ENCODE measurements at regions not wholly inside any gene's neighbourhood (a gene's known extent, or its start where the extent isn't known, plus 50 kb on each side); places are given as distances from the start of the nearest gene placed in this dataset.

- DNase-seq (ENCODE audit: low spot score), result no peak
- H3K9me3 Mint-ChIP-seq (ENCODE audit: low read depth), result peaks cover 9% of the 10 kb centered on the region
- H3K4me1 Mint-ChIP-seq (ENCODE audit: low read depth), result peaks cover 4% of the 10 kb centered on the region
- no peak for TF ChIP-seq CTCF (IDR thresholded peaks at IDR 0.05)
- H3K4me3 Mint-ChIP-seq (ENCODE audit: unreplicated experiment), result no peak overlapping the region
- no peak overlapping the region for H3K27ac Mint-ChIP-seq (ENCODE audit: unreplicated experiment)
- H3K36me3 Mint-ChIP-seq (ENCODE audit: low read depth), result no peaks in the 10 kb centered on the region
- no peaks in the 10 kb centered on the region for H3K27me3 Mint-ChIP-seq (ENCODE audit: low read depth)
These were observed 248.7 kb downstream of the NEBL start for GRCh38 chr10:20648263-20648874.

GRCh38 chr10:20647756-20648155, 249.4 kb downstream of the NEBL start:
- no peaks in the 10 kb centered on the region for H3K36me3 Mint-ChIP-seq (ENCODE audit: low read depth)
- DNase-seq (ENCODE audit: low spot score), result no peak
- TF ChIP-seq CTCF (IDR thresholded peaks at IDR 0.05), result no peak
- H3K27me3 Mint-ChIP-seq (ENCODE audit: low read depth), result no peaks in the 10 kb centered on the region
- peaks cover 4% of the 10 kb centered on the region for H3K4me1 Mint-ChIP-seq (ENCODE audit: low read depth)
- H3K27ac Mint-ChIP-seq (ENCODE audit: unreplicated experiment), result no peak overlapping the region
- H3K4me3 Mint-ChIP-seq (ENCODE audit: unreplicated experiment), result no peak overlapping the region
- H3K9me3 Mint-ChIP-seq (ENCODE audit: low read depth), result peaks cover 9% of the 10 kb centered on the region

- no peaks in the 10 kb centered on the region for H3K36me3 Mint-ChIP-seq (ENCODE audit: low read depth)
- no peak overlapping the region for H3K27ac Mint-ChIP-seq (ENCODE audit: unreplicated experiment)
- DNase-seq (ENCODE audit: low spot score), result no peak
- no peak for TF ChIP-seq CTCF (IDR thresholded peaks at IDR 0.05)
- H3K9me3 Mint-ChIP-seq (ENCODE audit: low read depth), result peaks cover 6% of the 10 kb centered on the region
- H3K27me3 Mint-ChIP-seq (ENCODE audit: low read depth), result no peaks in the 10 kb centered on the region
- H3K4me1 Mint-ChIP-seq (ENCODE audit: low read depth), result peaks cover 4% of the 10 kb centered on the region
- no peak overlapping the region for H3K4me3 Mint-ChIP-seq (ENCODE audit: unreplicated experiment)
These were observed 252.7 kb downstream of the NEBL start for GRCh38 chr10:20644421-20644820.

GRCh38 chr10:20641605-20642004, 255.5 kb downstream of the NEBL start:
- Mint-ChIP-seq H3K4me3 (ENCODE audit: unreplicated experiment) (no peak overlapping the region), H3K27me3 (ENCODE audit: low read depth) (peaks cover 2% of the 10 kb centered on the region), H3K27ac (ENCODE audit: unreplicated experiment) (no peak overlapping the region), H3K36me3 (ENCODE audit: low read depth) (no peaks in the 10 kb centered on the region), H3K9me3 (ENCODE audit: low read depth) (peaks cover 6% of the 10 kb centered on the region), H3K4me1 (ENCODE audit: low read depth) (peaks cover 4% of the 10 kb centered on the region)
- no peak for TF ChIP-seq CTCF (IDR thresholded peaks at IDR 0.05)
- DNase-seq (ENCODE audit: low spot score), result no peak

GRCh38 chr10:20635570-20635969, 261.5 kb downstream of the NEBL start:
- no peak overlapping the region for H3K4me3 Mint-ChIP-seq (ENCODE audit: unreplicated experiment)
- H3K36me3 Mint-ChIP-seq (ENCODE audit: low read depth), result no peaks in the 10 kb centered on the region
- H3K27me3 Mint-ChIP-seq (ENCODE audit: low read depth), result peaks cover 2% of the 10 kb centered on the region
- no peak overlapping the region for H3K27ac Mint-ChIP-seq (ENCODE audit: unreplicated experiment)
- no peaks in the 10 kb centered on the region for H3K9me3 Mint-ChIP-seq (ENCODE audit: low read depth)
- no peak for DNase-seq (ENCODE audit: low spot score)
- no peak for TF ChIP-seq CTCF (IDR thresholded peaks at IDR 0.05)
- no peaks in the 10 kb centered on the region for H3K4me1 Mint-ChIP-seq (ENCODE audit: low read depth)
